ENCODE measurements at regions not wholly inside any gene's neighbourhood (a gene's known extent, or its start where the extent isn't known, plus 50 kb on each side); places are given as distances from the start of the nearest gene placed in this dataset.

DNA sequence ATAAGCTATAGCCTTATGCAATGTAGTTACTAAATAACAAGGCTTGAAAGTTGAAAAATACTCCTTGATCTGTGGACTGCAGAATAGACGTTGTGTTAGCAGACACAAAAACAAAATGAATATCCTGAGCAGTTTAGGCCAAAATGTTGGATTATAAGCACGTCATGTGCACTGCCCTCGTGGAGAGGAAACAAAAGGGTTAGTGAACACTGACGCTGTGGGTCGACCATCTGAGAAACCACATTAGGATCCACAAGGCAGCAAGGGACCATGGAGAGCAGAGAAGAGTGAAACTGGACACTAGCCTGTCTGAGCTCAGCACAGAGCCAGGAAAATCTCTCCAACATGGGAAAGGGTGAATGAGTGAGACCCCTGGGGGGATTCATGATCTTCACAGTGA lies 145.3 kb downstream of the DTHD1 start:
- Histone ChIP-seq H3K9me3 (ENCODE audit: insufficient read depth, low read depth, low read length) (peaks cover 8% of the 10 kb centered on the region), H3K27ac (ENCODE audit: low read depth, low read length) (no peak overlapping the region), H2AFZ (ENCODE audit: low read depth, low read length) (no peak overlapping the region), H3K4me2 (ENCODE audit: low read length) (no peak overlapping the region), H4K20me1 (ENCODE audit: insufficient read depth, low read length) (no peaks in the 10 kb centered on the region), H3K9ac (ENCODE audit: low read length) (no peak overlapping the region), H3K27me3 (ENCODE audit: insufficient read depth, low read length) (no peaks in the 10 kb centered on the region), H3K4me1 (ENCODE audit: insufficient read depth, low read length) (no peaks in the 10 kb centered on the region), H3K79me2 (ENCODE audit: insufficient read depth, low read length) (no peaks in the 10 kb centered on the region), H3K4me3 (ENCODE audit: insufficient read depth, low read depth, low read length) (no peak overlapping the region), H3K36me3 (ENCODE audit: insufficient read depth, low read length) (no peaks in the 10 kb centered on the region)
- Mint-ChIP-seq H3K4me1 (ENCODE audit: low read depth, unreplicated experiment) (no peaks in the 10 kb centered on the region), H3K4me3 (ENCODE audit: unreplicated experiment) (no peak overlapping the region), H3K27ac (ENCODE audit: unreplicated experiment) (no peak overlapping the region), H3K27me3 (ENCODE audit: low read depth, unreplicated experiment) (no peaks in the 10 kb centered on the region), H3K9me3 (ENCODE audit: unreplicated experiment) (no peaks in the 10 kb centered on the region), H3K36me3 (ENCODE audit: low read depth, unreplicated experiment) (no peaks in the 10 kb centered on the region)
- TF ChIP-seq EZH2 (IDR thresholded peaks at IDR 0.05; ENCODE audit: insufficient read depth, low read length), result no peak
- TF ChIP-seq CTCF (IDR thresholded peaks at IDR 0.05; ENCODE audit: insufficient read depth, low read depth, low read length), result no peak
- FAIRE-seq, result no peak
- no peak for DNase-seq (ENCODE audit: low read depth)

- DNase-seq (ENCODE audit: low read depth) (no peak), FAIRE-seq (no peak)
- Histone ChIP-seq H3K27ac (ENCODE audit: low read depth, low read length) (no peak overlapping the region), H3K9ac (ENCODE audit: low read length) (no peak overlapping the region), H3K4me1 (ENCODE audit: insufficient read depth, low read length) (no peaks in the 10 kb centered on the region), H3K36me3 (ENCODE audit: insufficient read depth, low read length) (no peaks in the 10 kb centered on the region), H3K9me3 (ENCODE audit: insufficient read depth, low read depth, low read length) (peaks cover 8% of the 10 kb centered on the region), H2AFZ (ENCODE audit: low read depth, low read length) (no peak overlapping the region), H3K4me3 (ENCODE audit: insufficient read depth, low read depth, low read length) (no peak overlapping the region), H4K20me1 (ENCODE audit: insufficient read depth, low read length) (no peaks in the 10 kb centered on the region), H3K27me3 (ENCODE audit: insufficient read depth, low read length) (no peaks in the 10 kb centered on the region), H3K79me2 (ENCODE audit: insufficient read depth, low read length) (no peaks in the 10 kb centered on the region), H3K4me2 (ENCODE audit: low read length) (no peak overlapping the region)
- Mint-ChIP-seq H3K4me1 (ENCODE audit: low read depth, unreplicated experiment) (no peaks in the 10 kb centered on the region), H3K27me3 (ENCODE audit: low read depth, unreplicated experiment) (no peaks in the 10 kb centered on the region), H3K9me3 (ENCODE audit: unreplicated experiment) (no peaks in the 10 kb centered on the region), H3K36me3 (ENCODE audit: low read depth, unreplicated experiment) (no peaks in the 10 kb centered on the region), H3K27ac (ENCODE audit: unreplicated experiment) (no peak overlapping the region), H3K4me3 (ENCODE audit: unreplicated experiment) (no peak overlapping the region)
- no peak for TF ChIP-seq EZH2 (IDR thresholded peaks at IDR 0.05; ENCODE audit: insufficient read depth, low read length)
- TF ChIP-seq CTCF (IDR thresholded peaks at IDR 0.05; ENCODE audit: insufficient read depth, low read depth, low read length), result no peak
These were observed 146.3 kb downstream of the DTHD1 start for GRCh38 chr4:36427696-36428095.

DNA sequence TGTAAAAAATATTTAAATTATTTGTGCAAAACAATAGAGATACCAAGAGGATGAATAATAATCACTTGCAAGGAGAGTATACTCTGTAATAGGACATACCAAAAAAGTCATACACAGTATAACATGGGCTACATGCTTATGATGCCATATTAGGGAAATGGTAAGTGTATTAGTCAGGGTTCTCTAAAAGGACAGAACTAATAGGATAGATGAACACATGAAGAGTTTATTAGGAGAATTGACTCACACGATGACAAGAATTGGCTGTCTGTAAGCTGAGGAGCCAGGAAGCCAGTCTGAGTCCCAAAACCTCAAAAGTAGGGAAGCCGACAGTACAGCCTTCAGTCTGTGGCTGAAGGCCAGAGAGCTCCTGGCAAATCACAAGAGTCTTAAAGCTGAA lies 151.2 kb downstream of the DTHD1 start:
- H3K4me3 Mint-ChIP-seq (ENCODE audit: unreplicated experiment), result no peak overlapping the region
- Histone ChIP-seq H3K4me3 (ENCODE audit: insufficient read depth, low read depth, low read length) (no peak overlapping the region), H3K27ac (ENCODE audit: low read depth, low read length) (no peak overlapping the region), H2AFZ (ENCODE audit: low read depth, low read length) (no peak overlapping the region), H4K20me1 (ENCODE audit: insufficient read depth, low read length) (no peaks in the 10 kb centered on the region), H3K36me3 (ENCODE audit: insufficient read depth, low read length) (no peaks in the 10 kb centered on the region), H3K79me2 (ENCODE audit: insufficient read depth, low read length) (no peaks in the 10 kb centered on the region), H3K27me3 (ENCODE audit: insufficient read depth, low read length) (no peaks in the 10 kb centered on the region), H3K4me1 (ENCODE audit: insufficient read depth, low read length) (no peaks in the 10 kb centered on the region), H3K9ac (ENCODE audit: low read length) (no peak overlapping the region), H3K9me3 (ENCODE audit: insufficient read depth, low read depth, low read length) (peaks cover 4% of the 10 kb centered on the region), H3K4me2 (ENCODE audit: low read length) (no peak overlapping the region)
- no peak for FAIRE-seq
- no peaks in the 10 kb centered on the region for H3K4me1 Mint-ChIP-seq (ENCODE audit: low read depth, unreplicated experiment)
- no peaks in the 10 kb centered on the region for H3K36me3 Mint-ChIP-seq (ENCODE audit: low read depth, unreplicated experiment)
- H3K9me3 Mint-ChIP-seq (ENCODE audit: unreplicated experiment), result peaks cover 13% of the 10 kb centered on the region
- H3K27me3 Mint-ChIP-seq (ENCODE audit: low read depth, unreplicated experiment), result no peaks in the 10 kb centered on the region
- no peak overlapping the region for H3K27ac Mint-ChIP-seq (ENCODE audit: unreplicated experiment)
- TF ChIP-seq CTCF (IDR thresholded peaks at IDR 0.05; ENCODE audit: insufficient read depth, low read depth, low read length) (no peak), EZH2 (IDR thresholded peaks at IDR 0.05; ENCODE audit: insufficient read depth, low read length) (no peak)
- DNase-seq (ENCODE audit: low read depth), result no peak
